Epithelial cell of esophagus (primary cell): ENCODE measurements at regions not wholly inside any gene's neighbourhood (a gene's known extent, or its start where the extent isn't known, plus 50 kb on each side); places are given as distances from the start of the nearest gene placed in this dataset.

Source experiments
- DNase-seq: peaks from one replicate; pipeline ENCODE4 v3.0.0; 2010; ENCODE audit warnings: low read depth
- H3K4me3 ChIP-seq: 2 replicates; pipeline ENCODE4 v1.5.1; 2011; ENCODE audit warnings: mild to moderate bottlenecking, low read length, control low read depth
- TF ChIP-seq, protein P1 (sequence below): IDR thresholded peaks from 2 replicates; pipeline ENCODE4 v1.5.1; 2011; ENCODE audit warnings: low read depth, mild to moderate bottlenecking, low read length, control low read depth, inconsistent platforms; ENCODE audit not compliant: insufficient read depth; ENCODE audit errors: missing control alignments

DNA sequence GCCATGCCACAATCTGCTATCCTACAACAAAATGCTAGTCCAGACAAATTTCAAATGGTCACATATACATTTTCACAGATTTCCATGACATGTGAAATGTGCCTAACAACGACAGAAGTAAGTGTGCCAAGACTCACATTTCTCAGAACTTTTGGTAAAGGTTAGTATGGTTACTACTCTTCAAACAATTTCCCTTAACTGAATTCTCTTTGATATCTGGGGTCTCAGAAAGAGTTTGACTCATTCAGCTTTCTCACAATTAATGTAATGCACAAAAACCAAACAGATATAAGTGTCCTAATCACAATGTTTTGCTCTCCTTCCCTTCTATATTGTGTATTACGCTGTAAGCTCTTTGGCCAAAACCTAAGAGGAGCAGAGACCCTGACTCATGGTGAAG is 122.4 kb upstream of the LEF1 start:
- H3K4me3 ChIP-seq: no peak overlapping the region
- TF ChIP-seq, protein P1, sequence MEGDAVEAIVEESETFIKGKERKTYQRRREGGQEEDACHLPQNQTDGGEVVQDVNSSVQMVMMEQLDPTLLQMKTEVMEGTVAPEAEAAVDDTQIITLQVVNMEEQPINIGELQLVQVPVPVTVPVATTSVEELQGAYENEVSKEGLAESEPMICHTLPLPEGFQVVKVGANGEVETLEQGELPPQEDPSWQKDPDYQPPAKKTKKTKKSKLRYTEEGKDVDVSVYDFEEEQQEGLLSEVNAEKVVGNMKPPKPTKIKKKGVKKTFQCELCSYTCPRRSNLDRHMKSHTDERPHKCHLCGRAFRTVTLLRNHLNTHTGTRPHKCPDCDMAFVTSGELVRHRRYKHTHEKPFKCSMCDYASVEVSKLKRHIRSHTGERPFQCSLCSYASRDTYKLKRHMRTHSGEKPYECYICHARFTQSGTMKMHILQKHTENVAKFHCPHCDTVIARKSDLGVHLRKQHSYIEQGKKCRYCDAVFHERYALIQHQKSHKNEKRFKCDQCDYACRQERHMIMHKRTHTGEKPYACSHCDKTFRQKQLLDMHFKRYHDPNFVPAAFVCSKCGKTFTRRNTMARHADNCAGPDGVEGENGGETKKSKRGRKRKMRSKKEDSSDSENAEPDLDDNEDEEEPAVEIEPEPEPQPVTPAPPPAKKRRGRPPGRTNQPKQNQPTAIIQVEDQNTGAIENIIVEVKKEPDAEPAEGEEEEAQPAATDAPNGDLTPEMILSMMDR: no peak
- no peak for DNase-seq

DNA sequence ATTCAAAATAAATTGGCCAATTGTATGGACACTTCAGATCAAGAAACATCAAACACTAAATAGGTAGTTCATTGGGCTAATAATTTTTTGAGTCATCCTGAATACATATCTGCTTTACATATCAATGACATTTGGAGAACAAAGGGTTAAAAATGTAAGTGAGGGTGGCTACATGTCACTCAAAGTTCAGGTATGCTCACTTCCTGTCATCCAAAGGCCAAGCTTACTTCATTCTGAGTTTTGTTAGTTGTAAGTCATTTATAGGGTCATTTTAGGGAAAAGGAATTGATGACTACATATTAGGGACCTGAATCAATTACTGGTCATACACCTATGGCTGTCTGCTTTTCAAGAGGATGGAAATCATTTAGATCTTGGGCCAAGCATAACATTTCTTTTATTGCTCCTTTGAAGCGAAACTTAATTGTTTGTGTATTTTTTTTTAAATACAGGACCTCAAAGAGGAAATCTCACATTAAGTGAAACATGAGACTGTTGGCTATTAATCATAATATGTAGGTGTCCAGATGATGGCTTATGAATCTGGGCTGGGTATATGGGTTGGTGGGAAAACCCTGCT is 119.2 kb upstream of the LEF1 start:
- no peak overlapping the region for H3K4me3 ChIP-seq
- TF ChIP-seq, protein P1: no peak
- DNase-seq: no peak

DNA sequence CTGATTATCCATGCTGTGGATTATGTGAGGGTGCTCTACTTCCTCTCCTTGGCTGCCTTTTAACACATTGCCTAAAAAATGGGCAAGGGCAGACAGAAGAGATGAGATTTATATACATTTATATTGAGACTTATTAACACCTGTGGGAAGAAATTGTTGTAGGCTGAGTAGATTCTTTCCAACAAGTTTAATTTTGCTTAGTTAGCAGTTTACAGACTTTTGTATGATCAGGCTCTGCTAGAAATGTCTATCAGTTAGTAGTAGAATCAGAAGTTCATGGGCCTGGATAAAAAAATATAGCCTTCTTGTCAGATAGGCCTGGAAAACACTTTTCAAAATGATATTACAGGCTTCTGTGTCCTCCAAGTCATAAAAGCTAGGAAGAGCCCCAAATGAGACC is 111.3 kb upstream of the LEF1 start:
- H3K4me3 ChIP-seq: no peak overlapping the region
- DNase-seq: no peak
- TF ChIP-seq, protein P1: no peak

DNA sequence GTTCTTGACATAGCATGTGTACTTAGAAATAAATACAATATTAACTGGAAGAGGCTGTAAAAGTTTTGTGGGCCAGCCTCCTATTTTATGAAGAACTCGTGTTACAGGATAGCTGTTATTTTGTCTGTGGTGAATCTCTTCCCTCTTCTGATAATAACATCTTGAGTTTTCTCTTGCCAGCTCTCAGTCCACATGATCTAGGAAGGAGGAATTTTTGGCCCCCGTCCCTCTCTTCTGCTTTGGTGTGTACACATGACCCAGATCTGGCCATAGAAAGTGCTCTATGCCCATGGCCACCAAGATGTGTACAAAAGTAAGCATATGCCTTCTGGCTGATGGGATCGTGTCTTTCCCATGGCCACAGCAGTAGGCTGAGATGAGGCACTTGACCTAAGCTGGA is 108.0 kb upstream of the LEF1 start:
- DNase-seq: no peak

DNA sequence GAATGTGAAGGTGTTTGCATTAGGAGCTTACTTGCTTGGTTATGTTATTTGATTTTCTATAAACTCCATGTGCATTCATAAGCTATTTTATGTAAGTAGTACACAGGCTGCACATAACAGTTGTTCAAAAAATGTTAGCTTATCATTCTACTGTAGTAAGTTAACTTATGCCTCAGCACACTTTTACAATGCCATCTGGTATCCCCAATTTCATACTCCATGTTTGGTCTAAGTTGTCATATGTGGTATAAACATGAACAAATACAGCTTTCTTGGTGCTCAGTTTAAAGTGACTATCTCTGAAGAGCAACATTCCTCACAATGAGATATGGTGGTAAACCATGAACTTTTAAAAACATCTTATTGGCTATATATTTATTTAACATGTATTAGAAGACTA is 104.3 kb upstream of the LEF1 start:
- DNase-seq: no peak
- H3K4me3 ChIP-seq: no peak overlapping the region
- TF ChIP-seq, protein P1: no peak

More for the DNA sequence above, 108.0 kb upstream of the LEF1 start:
- H3K4me3 ChIP-seq: no peak overlapping the region
- TF ChIP-seq, protein P1: no peak

DNA sequence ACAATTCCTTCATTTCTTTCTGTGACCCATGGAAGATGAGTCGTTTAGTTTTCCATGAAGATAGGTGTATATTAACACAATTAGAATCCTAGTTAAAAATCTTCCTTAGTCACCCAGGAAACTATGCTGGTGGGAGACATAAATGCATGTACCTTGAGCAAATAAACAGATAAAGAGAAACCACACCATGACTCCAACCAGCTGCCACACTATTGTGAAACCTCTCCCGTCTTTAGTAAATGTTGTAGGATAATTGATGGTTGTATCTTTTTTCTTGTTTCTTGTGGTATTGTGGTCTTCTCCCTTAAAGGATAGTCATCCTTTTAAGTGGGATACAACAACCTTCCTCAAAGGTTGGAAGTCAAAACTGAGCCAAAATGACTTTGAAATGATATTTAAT is 103.8 kb upstream of the LEF1 start:
- TF ChIP-seq, protein P1: no peak
- H3K4me3 ChIP-seq: no peak overlapping the region
- DNase-seq: peak; percentile 67

DNA sequence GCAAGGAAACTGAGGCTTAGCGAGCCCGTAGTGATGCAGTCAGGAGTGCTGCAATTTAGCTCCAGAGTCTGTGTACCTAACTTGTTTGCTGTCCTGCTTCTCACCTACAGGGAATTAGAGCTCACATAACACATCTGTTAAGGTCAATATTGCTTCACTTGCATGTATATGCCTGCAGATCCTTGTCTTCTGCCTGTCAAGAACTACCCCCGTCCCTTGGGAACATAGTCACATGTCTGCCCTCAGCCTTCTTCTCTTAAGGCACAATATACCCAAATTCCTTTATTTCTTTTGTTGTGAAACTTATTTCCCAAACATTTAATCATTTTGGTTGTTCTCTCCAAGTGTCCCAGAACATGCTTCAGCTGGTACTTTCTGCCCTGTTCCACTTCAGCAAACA is 103.3 kb upstream of the LEF1 start:
- TF ChIP-seq, protein P1: peak; percentile 17

More for the DNA sequence above, 103.3 kb upstream of the LEF1 start:
- no peak overlapping the region for H3K4me3 ChIP-seq
- DNase-seq: peak; percentile 72
